HEK293 (cell line): ENCODE measurements at regions not wholly inside any gene's neighbourhood (a gene's known extent, or its start where the extent isn't known, plus 50 kb on each side); places are given as distances from the start of the nearest gene placed in this dataset.
A peak's percentile ranks its signal among the peaks of the same experiment; 100 is the strongest.

Source experiments
- CTCF ChIA-PET: fragments of 350-600 bp; formaldehyde crosslinking; extraction: SDS; loops from one replicate; lab custom pipeline; 2021; ENCODE audit warnings: antibody characterized with exemption; lab: Yijun Ruan, JAX
- POLR2A ChIA-PET: fragments of 300-600 bp; formaldehyde crosslinking; extraction: SDS; loops from one replicate; lab custom pipeline; 2020; ENCODE audit warnings: antibody characterized with exemption, inconsistent platforms; lab: Yijun Ruan, JAX
- H3K27ac ChIP-seq: fragments of 200-500 bp; sonication (Bioruptor generic); 2 replicates; pipeline ENCODE4 v1.5.1; 2014; ENCODE audit warnings: low read depth, low read length, control low read depth, inconsistent platforms; ENCODE audit errors: extremely low read depth
- H3K36me3 ChIP-seq, 2 experiments: fragments of 200-500 bp in 1 of 2; sonication (Bioruptor generic) in 1 of 2; 1 replicate in 1 of 2; 2 replicates in 1 of 2; pipeline ENCODE4 v1.5.1; 2014 to 2017; ENCODE audit warnings: inconsistent platforms in 2 of 2, low read length in 2 of 2; ENCODE audit not compliant: control insufficient read depth in 2 of 2, insufficient read depth in 1 of 2
- H3K4me1 ChIP-seq: fragments of 200-500 bp; sonication (Bioruptor generic); 2 replicates; pipeline ENCODE4 v1.5.1; 2014; ENCODE audit warnings: mild to moderate bottlenecking, low read length, inconsistent platforms; ENCODE audit not compliant: control insufficient read depth, insufficient read depth
- H3K4me3 ChIP-seq: 2 replicates; pipeline ENCODE4 v1.5.1; 2011; ENCODE audit warnings: low read depth, mild to moderate bottlenecking, control low read depth, low read length, moderate library complexity
- H3K9me3 ChIP-seq: fragments of 200-500 bp; sonication (Bioruptor generic); 2 replicates; pipeline ENCODE4 v1.5.1; 2014; ENCODE audit warnings: low read depth, low read length, inconsistent platforms; ENCODE audit not compliant: control insufficient read depth, insufficient read depth
- GLIS1 ChIP-seq: fragments of 450-650 bp; formaldehyde crosslinking; IDR thresholded peaks from 2 replicates; pipeline ENCODE4 v1.5.1; 2016; ENCODE audit warnings: missing biosample characterization, missing genetic modification characterization
- GLIS2 ChIP-seq: fragments of 450-650 bp; formaldehyde crosslinking; IDR thresholded peaks from 2 replicates; pipeline ENCODE4 v1.5.1; 2016; ENCODE audit warnings: missing biosample characterization, missing genetic modification characterization
- HOXA7 ChIP-seq: sonication (generic); formaldehyde crosslinking; IDR thresholded peaks from 2 replicates; pipeline ENCODE4 v1.8.1; 2022; ENCODE audit warnings: missing genetic modification reagents, borderline replicate concordance
- IKZF3 ChIP-seq: fragments of 450-650 bp; IDR thresholded peaks from 2 replicates; pipeline ENCODE4 v1.5.0; 2018; ENCODE audit warnings: missing biosample characterization, mild to moderate bottlenecking, missing genetic modification characterization, moderate library complexity
- PRDM10 ChIP-seq: fragments of 450-650 bp; formaldehyde crosslinking; IDR thresholded peaks from 2 replicates; pipeline ENCODE4 v1.5.1; 2016; ENCODE audit warnings: missing biosample characterization, missing genetic modification characterization
- SCRT1 ChIP-seq: fragments of 450-650 bp; formaldehyde crosslinking; IDR thresholded peaks from 2 replicates; pipeline ENCODE4 v1.5.1; 2016; ENCODE audit warnings: missing biosample characterization, missing genetic modification characterization, borderline replicate concordance
- SCRT2 ChIP-seq: fragments of 450-650 bp; formaldehyde crosslinking; IDR thresholded peaks from 2 replicates; pipeline ENCODE4 v1.5.1; 2016; ENCODE audit warnings: missing biosample characterization, missing genetic modification characterization
- ZBTB20 ChIP-seq: fragments of 450-650 bp; formaldehyde crosslinking; IDR thresholded peaks from 2 replicates; pipeline ENCODE4 v1.5.1; 2016; ENCODE audit warnings: missing biosample characterization, missing genetic modification characterization
- ZBTB26 ChIP-seq: fragments of 450-650 bp; formaldehyde crosslinking; optimal IDR thresholded peaks from 2 replicates; pipeline ENCODE3; 2016; ENCODE audit warnings: missing biosample characterization, mild to moderate bottlenecking, missing genetic modification characterization
- ZFP37 ChIP-seq: fragments of 450-650 bp; formaldehyde crosslinking; IDR thresholded peaks from 2 replicates; pipeline ENCODE4 v1.5.1; 2016; ENCODE audit warnings: missing biosample characterization, missing genetic modification characterization
- ZIC2 ChIP-seq: fragments of 450-650 bp; formaldehyde crosslinking; IDR thresholded peaks from 2 replicates; pipeline ENCODE4 v1.5.1; 2016; ENCODE audit warnings: missing biosample characterization, missing genetic modification characterization
- ZNF19 ChIP-seq: fragments of 450-650 bp; formaldehyde crosslinking; IDR thresholded peaks from 2 replicates; pipeline ENCODE4; 2016; ENCODE audit warnings: missing biosample characterization, missing genetic modification characterization, low read depth
- ZNF24 ChIP-seq: fragments of 450-650 bp; formaldehyde crosslinking; IDR thresholded peaks from 2 replicates; pipeline ENCODE4 v1.5.1; 2016; ENCODE audit warnings: missing biosample characterization, missing genetic modification characterization
- ZNF302 ChIP-seq: fragments of 450-650 bp; formaldehyde crosslinking; IDR thresholded peaks from 2 replicates; pipeline ENCODE4 v1.5.1; 2016; ENCODE audit warnings: missing biosample characterization, missing genetic modification characterization, low read depth
- ZNF585B ChIP-seq: fragments of 450-650 bp; formaldehyde crosslinking; IDR thresholded peaks from 2 replicates; pipeline ENCODE4 v1.5.1; 2016; ENCODE audit warnings: missing biosample characterization, missing genetic modification characterization
- ZXDB ChIP-seq: fragments of 450-650 bp; formaldehyde crosslinking; IDR thresholded peaks from 2 replicates; pipeline ENCODE4 v1.5.1; 2016; ENCODE audit warnings: missing biosample characterization, missing genetic modification characterization
- TF ChIP-seq, protein P1 (sequence below): fragments of 450-650 bp; formaldehyde crosslinking; IDR thresholded peaks from 2 replicates; pipeline ENCODE4 v1.5.1; 2016; ENCODE audit warnings: missing biosample characterization, missing genetic modification characterization
- TF ChIP-seq, protein P2 (sequence below): sonication (generic); formaldehyde crosslinking; IDR thresholded peaks from 2 replicates; pipeline ENCODE4 v1.8.1; 2022; ENCODE audit warnings: mild to moderate bottlenecking, moderate library complexity, missing genetic modification reagents

- peak; percentile 32 for TF ChIP-seq PRDM10 (tag by site-specific recombination)
- TF ChIP-seq, all 188 proteins: peak for 7
Observed at GRCh38 chr22:25403811-25404471, 160.5 kb upstream of the GRK3 start (continued).

DNA sequence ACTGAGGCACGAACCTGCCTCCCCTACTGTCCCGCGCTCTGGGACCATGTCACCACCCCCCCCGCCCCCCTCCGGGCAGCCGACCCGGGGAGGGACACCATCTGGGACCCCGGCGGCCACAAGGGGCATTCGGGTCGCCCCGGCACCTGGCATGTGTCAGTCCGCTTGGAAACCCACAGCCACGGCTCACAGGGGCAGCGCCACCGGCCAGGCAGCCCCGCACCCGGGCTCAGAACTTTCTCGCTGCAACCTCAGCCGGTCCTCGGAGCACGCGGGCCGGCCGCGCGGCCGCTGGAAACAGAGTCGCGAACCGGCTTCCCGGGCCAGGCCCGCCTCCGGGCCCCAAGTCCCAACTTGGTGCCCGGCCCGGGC, 159.9 kb upstream of the GRK3 start:
- no peaks in the 10 kb centered on the region for H3K9me3 ChIP-seq
- H3K4me3 ChIP-seq = peak overlapping the region; percentile 69
- POLR2A ChIA-PET = interaction anchor here (0.6 kb wide), 1 partner anchor 24 kb away, joined by 6 read pairs; no protein-coding TSS in a partner anchor
- H3K36me3 ChIP-seq = no peaks in the 10 kb centered on the region
- peaks cover 12% of the 10 kb centered on the region for H3K4me1 ChIP-seq
- CTCF ChIA-PET = interaction anchor here (0.6 to 1.6 kb wide), 7 partner anchors 22 to 293 kb away, joined by 3 to 7 read pairs (median 3); no protein-coding TSS in a partner anchor
- peak overlapping the region; percentile 75; the same call in 1 of the 2 replicates for H3K27ac ChIP-seq
- TF ChIP-seq ZBTB26 (tag by site-specific recombination) (peak; percentile 66), GLIS2 (0 out of 2 replicates have a peak, but pooled peaks have one; percentile 2), HOXA7 (CRISPR knock-in tag) (no peak), ZNF585B (tag by site-specific recombination) (no peak)
- TF ChIP-seq, protein P1, sequence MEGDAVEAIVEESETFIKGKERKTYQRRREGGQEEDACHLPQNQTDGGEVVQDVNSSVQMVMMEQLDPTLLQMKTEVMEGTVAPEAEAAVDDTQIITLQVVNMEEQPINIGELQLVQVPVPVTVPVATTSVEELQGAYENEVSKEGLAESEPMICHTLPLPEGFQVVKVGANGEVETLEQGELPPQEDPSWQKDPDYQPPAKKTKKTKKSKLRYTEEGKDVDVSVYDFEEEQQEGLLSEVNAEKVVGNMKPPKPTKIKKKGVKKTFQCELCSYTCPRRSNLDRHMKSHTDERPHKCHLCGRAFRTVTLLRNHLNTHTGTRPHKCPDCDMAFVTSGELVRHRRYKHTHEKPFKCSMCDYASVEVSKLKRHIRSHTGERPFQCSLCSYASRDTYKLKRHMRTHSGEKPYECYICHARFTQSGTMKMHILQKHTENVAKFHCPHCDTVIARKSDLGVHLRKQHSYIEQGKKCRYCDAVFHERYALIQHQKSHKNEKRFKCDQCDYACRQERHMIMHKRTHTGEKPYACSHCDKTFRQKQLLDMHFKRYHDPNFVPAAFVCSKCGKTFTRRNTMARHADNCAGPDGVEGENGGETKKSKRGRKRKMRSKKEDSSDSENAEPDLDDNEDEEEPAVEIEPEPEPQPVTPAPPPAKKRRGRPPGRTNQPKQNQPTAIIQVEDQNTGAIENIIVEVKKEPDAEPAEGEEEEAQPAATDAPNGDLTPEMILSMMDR (tag by site-specific recombination) = peak; percentile 9; the same call in 1 of the 2 replicates

DNA sequence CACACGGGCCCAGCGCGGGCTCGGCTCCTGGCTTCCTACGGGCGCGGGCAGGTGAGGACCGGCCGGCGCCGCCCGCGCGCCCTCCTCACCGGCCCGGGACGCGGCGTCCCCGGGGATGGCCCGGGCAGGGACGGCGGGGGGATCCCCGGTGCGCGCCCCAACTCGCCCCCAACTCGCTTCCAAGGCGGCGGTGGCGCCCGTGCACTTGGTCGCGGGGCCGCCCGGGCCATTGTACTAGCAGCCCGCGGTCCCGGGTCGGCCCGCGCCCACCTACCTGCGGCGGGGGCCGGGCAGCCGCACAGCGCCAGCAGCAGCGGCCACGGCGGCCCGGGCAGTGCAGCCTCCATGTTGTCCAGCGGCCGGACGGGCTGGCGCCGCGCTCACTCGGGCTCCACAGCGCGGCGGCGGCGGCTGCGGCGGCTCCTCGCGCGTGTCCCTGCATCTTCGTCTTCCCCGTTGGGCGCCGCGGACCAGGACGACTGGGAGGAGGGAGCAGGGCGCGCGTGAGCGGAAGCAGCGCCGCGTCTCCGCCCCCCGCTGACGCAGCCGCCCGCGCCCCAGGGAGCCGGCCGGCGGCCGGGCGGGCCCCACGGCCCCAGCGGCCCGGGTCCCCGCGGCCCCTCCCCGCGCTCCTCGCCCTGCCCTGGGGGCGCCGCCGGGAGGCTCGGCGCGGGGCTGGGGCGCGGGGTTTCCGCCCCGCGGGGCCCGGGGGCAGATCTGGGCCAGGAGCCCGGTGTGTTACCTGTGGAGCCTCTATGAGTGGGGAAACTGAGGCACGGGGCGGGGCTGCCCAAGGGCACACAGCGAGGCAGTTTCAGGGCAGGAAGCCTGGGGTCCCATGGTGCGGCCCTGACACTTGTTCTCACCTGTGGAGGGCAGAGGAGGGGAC, 159.3 kb upstream of the GRK3 start:
- peak overlapping the region; percentile 69 for H3K4me3 ChIP-seq
- H3K4me1 ChIP-seq = peaks cover 12% of the 10 kb centered on the region
- H3K36me3 ChIP-seq = no peaks in the 10 kb centered on the region
- H3K27ac ChIP-seq = peak overlapping the region; percentile 75; the same call in 1 of the 2 replicates
- TF ChIP-seq ZNF302 (tag by site-specific recombination) (no peak), ZNF19 (tag by site-specific recombination) (no peak), IKZF3 (tag by site-specific recombination) (0 out of 2 replicates have a peak, but pooled peaks have one; percentile 45), ZNF24 (tag by site-specific recombination) (no peak), GLIS1 (tag by site-specific recombination) (0 out of 2 replicates have a peak, but pooled peaks have one; percentile 20), SCRT2 (tag by site-specific recombination) (peak; percentile 69), ZIC2 (tag by site-specific recombination) (0 out of 2 replicates have a peak, but pooled peaks have one; percentile 37), ZBTB26 (tag by site-specific recombination) (peak; percentile 22), ZXDB (0 out of 2 replicates have a peak, but pooled peaks have one; percentile 35), ZFP37 (tag by site-specific recombination) (no peak), SCRT1 (tag by site-specific recombination) (peak; percentile 36; the same call in 1 of the 2 replicates), ZBTB20 (tag by site-specific recombination) (0 out of 2 replicates have a peak, but pooled peaks have one; percentile 12)
- TF ChIP-seq, protein P2, sequence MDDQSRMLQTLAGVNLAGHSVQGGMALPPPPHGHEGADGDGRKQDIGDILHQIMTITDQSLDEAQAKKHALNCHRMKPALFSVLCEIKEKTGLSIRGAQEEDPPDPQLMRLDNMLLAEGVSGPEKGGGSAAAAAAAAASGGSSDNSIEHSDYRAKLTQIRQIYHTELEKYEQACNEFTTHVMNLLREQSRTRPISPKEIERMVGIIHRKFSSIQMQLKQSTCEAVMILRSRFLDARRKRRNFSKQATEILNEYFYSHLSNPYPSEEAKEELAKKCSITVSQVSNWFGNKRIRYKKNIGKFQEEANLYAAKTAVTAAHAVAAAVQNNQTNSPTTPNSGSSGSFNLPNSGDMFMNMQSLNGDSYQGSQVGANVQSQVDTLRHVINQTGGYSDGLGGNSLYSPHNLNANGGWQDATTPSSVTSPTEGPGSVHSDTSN (CRISPR knock-in tag) = peak; percentile 54
- CTCF ChIA-PET = no interaction called here
- POLR2A ChIA-PET = no interaction called here
- H3K9me3 ChIP-seq = no peaks in the 10 kb centered on the region
